ENCODE measurements at regions not wholly inside any gene's neighbourhood (a gene's known extent, or its start where the extent isn't known, plus 50 kb on each side); places are given as distances from the start of the nearest gene placed in this dataset.

GRCh38 chr5:85533341-85534047, 1084.2 kb upstream of the COX7C start:
- TF ChIP-seq REST (IDR thresholded peaks at IDR 0.05; ENCODE audit: insufficient read depth in 1 of 2, low read depth in 2 of 2, low read length in 1 of 2) (no peak), CTCF (IDR thresholded peaks at IDR 0.05) (no peak), POLR2AphosphoS5 (IDR thresholded peaks at IDR 0.05; ENCODE audit: low read depth, low read length) (no peak)

All from Panc1 (cell line).